ENCODE measurements at regions not wholly inside any gene's neighbourhood (a gene's known extent, or its start where the extent isn't known, plus 50 kb on each side); places are given as distances from the start of the nearest gene placed in this dataset.

DNA sequence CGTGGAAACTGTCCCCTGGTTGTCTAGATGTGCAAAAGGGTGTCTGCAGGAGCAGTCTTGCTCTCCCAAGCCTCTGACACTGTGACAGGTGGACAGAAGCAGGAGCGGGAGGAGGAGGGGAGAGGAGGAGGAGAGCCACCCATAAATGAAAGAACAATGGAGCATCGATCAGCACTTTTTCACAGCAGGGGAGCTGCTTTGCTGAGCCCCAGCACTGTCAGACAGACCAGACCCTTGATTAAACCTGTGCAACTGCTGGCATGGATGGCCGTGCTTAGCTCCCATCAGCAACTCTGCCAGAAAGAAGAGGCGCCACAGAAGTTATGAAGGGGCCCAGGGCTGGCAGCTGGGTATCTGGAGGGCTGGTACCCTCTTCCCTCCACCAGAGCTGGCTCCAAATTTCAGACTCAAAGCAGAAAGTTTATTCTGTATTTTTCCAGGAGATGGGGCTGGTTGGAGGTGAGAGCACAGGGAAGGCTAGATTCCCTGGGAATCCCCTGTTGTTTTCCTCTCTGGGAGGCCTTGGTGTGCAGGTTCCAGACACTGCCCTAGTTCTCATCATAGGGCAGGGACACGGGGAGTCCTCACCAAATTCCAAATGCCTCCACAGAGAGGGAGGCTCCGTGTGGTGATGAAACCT is 1192.2 kb downstream of the UQCRFS1 start:
- H3K36me3 ChIP-seq, result no peaks in the 10 kb centered on the region
- no peak for ATAC-seq
- WGBS (ENCODE audit: insufficient coverage, low coverage, low lambda C conversion rate, missing lambda C conversion rate), result 37% methylated on average over 4 of the region's 7 CpGs
- no peak overlapping the region for H3K27ac ChIP-seq
- H3K27me3 ChIP-seq, result no peaks in the 10 kb centered on the region
- DNase-seq, result no peak
- intact Hi-C loops (cut with DNase I), result no loop called here
- no peak for TF ChIP-seq POLR2A (IDR thresholded peaks at IDR 0.05)
- TF ChIP-seq, protein P1, sequence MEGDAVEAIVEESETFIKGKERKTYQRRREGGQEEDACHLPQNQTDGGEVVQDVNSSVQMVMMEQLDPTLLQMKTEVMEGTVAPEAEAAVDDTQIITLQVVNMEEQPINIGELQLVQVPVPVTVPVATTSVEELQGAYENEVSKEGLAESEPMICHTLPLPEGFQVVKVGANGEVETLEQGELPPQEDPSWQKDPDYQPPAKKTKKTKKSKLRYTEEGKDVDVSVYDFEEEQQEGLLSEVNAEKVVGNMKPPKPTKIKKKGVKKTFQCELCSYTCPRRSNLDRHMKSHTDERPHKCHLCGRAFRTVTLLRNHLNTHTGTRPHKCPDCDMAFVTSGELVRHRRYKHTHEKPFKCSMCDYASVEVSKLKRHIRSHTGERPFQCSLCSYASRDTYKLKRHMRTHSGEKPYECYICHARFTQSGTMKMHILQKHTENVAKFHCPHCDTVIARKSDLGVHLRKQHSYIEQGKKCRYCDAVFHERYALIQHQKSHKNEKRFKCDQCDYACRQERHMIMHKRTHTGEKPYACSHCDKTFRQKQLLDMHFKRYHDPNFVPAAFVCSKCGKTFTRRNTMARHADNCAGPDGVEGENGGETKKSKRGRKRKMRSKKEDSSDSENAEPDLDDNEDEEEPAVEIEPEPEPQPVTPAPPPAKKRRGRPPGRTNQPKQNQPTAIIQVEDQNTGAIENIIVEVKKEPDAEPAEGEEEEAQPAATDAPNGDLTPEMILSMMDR (IDR thresholded peaks at IDR 0.05), result no peak
- no peaks in the 10 kb centered on the region for H3K4me1 ChIP-seq
- no peak overlapping the region for H3K4me3 ChIP-seq
- no peaks in the 10 kb centered on the region for H3K9me3 ChIP-seq

DNA sequence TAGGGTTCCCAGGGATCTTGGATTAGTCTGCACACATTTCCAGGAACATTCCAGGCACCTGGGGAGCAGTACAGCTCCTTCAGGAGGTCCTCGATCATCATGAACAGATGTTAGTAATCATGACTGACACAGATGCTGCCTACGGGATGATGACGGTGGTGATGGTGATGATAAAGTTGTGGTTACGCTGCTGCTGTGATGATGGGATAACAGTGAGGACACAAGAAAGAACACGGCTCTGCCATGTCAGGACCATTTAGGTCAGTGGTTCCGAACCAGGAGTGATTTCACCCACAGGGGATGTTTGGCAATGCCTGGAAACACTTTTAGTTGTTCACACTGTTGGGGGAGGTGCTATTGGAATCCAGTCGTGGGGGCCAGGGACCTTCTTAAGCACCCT is 1193.0 kb downstream of the UQCRFS1 start:
- Histone ChIP-seq H3K36me3 (no peaks in the 10 kb centered on the region), H3K27me3 (no peaks in the 10 kb centered on the region), H3K4me3 (no peak overlapping the region), H3K9me3 (no peaks in the 10 kb centered on the region), H3K4me1 (no peaks in the 10 kb centered on the region), H3K27ac (no peak overlapping the region)
- WGBS (ENCODE audit: insufficient coverage, low coverage, low lambda C conversion rate, missing lambda C conversion rate), result 47% methylated on average over 6 of the region's 7 CpGs
- ATAC-seq, result no peak
- DNase-seq, result no peak
- TF ChIP-seq, protein P1 (IDR thresholded peaks at IDR 0.05), result no peak
- no peak for TF ChIP-seq POLR2A (IDR thresholded peaks at IDR 0.05)
- intact Hi-C loops (cut with DNase I), result no loop called here

DNA sequence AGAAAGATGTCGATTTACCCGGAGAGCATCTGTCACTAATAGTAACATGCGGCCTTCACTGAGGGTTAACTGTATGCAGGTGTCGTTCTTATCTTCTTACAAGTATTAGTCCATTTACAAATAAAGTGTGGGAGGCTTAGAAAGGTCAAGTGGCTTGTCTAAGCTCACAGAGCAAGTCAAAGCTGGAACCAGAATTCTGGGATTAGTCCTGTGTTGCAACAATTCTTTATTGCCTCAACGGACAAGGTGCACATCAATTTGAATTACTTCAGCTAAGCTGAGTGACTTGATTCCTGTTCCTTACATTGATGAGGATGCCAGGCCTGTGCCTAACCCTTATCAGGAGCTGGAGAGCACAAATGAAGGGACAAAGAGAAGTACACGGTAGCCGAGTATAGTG is 1193.6 kb downstream of the UQCRFS1 start:
- no peaks in the 10 kb centered on the region for H3K4me1 ChIP-seq
- no peaks in the 10 kb centered on the region for H3K27me3 ChIP-seq
- no peaks in the 10 kb centered on the region for H3K36me3 ChIP-seq
- WGBS (ENCODE audit: insufficient coverage, low coverage, low lambda C conversion rate, missing lambda C conversion rate), result 46% methylated on average over 7 of the region's 7 CpGs
- no peak overlapping the region for H3K27ac ChIP-seq
- no peak for ATAC-seq
- H3K4me3 ChIP-seq, result no peak overlapping the region
- DNase-seq, result no peak
- TF ChIP-seq, protein P1 (IDR thresholded peaks at IDR 0.05), result no peak
- no peak for TF ChIP-seq POLR2A (IDR thresholded peaks at IDR 0.05)
- intact Hi-C loops (cut with DNase I), result no loop called here
- H3K9me3 ChIP-seq, result no peaks in the 10 kb centered on the region

DNA sequence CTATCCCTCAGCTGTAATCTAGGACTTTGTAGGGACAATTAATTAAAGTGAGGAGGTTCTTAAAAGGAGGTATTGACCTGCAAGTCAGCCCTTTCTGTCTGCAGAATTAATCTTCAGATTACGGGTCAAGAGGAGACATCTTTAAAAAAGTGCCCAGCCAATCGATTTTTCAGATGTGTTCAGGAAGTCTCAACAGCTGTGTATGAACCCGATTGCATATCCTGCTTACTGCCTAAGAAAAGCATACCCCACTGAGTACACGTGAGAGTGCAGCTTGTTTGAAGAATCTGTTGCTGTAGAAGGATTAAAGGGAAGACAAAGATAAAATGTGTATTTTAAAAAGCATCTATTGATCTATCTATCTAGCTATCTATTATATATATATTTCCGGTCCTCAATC is 1194.5 kb downstream of the UQCRFS1 start:
- Histone ChIP-seq H3K36me3 (no peaks in the 10 kb centered on the region), H3K27me3 (no peaks in the 10 kb centered on the region), H3K4me1 (no peaks in the 10 kb centered on the region), H3K4me3 (no peak overlapping the region), H3K27ac (no peak overlapping the region), H3K9me3 (no peaks in the 10 kb centered on the region)
- intact Hi-C loops (cut with DNase I), result no loop called here
- ATAC-seq (no peak), DNase-seq (no peak)
- 24% methylated on average over 5 of the region's 5 CpGs for WGBS (ENCODE audit: insufficient coverage, low coverage, low lambda C conversion rate, missing lambda C conversion rate)
- no peak for TF ChIP-seq POLR2A (IDR thresholded peaks at IDR 0.05)
- TF ChIP-seq, protein P1 (IDR thresholded peaks at IDR 0.05), result no peak
